ENCODE measurements at regions not wholly inside any gene's neighbourhood (a gene's known extent, or its start where the extent isn't known, plus 50 kb on each side); places are given as distances from the start of the nearest gene placed in this dataset.
"Not testable (repeated sequence)": the region's sequence is repeated elsewhere in the genome, so short reads cannot be mapped to it uniquely, and the experiment has no call there.

DNA sequence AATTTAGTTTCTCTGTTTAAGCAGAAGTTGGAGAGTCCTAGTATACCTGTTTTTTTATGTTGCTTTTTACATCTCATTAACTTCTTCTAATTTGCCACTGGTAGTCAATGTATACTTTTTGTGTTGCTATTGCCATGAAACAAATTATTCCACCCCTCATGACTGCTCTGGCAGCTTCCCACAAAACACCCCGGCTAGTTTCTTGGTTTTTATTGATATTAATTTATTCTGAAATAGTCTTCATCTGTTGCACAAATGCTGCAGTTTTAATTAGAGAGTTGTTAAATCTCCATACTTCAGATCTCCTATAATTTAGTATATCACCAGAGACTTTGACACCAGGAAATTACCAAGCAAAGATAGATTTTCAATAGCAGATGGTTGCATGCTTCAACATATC lies 1159.3 kb upstream of the PRR20A start:
- Histone ChIP-seq H3K9ac (ENCODE audit: low read length) (no peak overlapping the region), H2AFZ (ENCODE audit: low read depth, low read length) (no peak overlapping the region), H3K4me3 (ENCODE audit: low read length) (no peak overlapping the region), H4K20me1 (ENCODE audit: insufficient read depth) (no peaks in the 10 kb centered on the region), H3K9me2 (ENCODE audit: insufficient read depth, low read length) (no peaks in the 10 kb centered on the region), H3K27me3 (ENCODE audit: insufficient read depth, low read depth, low read length) (no peaks in the 10 kb centered on the region), H3K36me3 (ENCODE audit: insufficient read depth, low read length) (no peaks in the 10 kb centered on the region), H3K4me2 (ENCODE audit: low read length) (no peak overlapping the region), H3K9me3 (ENCODE audit: low read length) (no peaks in the 10 kb centered on the region), H3F3A (ENCODE audit: insufficient read depth, low read length, poor library complexity, severe bottlenecking) (no peaks in the 10 kb centered on the region), H3K79me2 (replicated peaks; ENCODE audit: insufficient read depth, low read length) (no peaks in the 10 kb centered on the region), H3K27ac (ENCODE audit: low read length) (no peak overlapping the region)
- no peak for TF ChIP-seq TAF1 (IDR thresholded peaks at IDR 0.05; ENCODE audit: low read depth)
- TF ChIP-seq MXI1 (conservative IDR thresholded peaks at IDR 0.05; ENCODE audit: poor library complexity, severe bottlenecking): no peak
- no peak for TF ChIP-seq POLR2AphosphoS5 (IDR thresholded peaks at IDR 0.05)
- no peak for TF ChIP-seq EP300 (conservative IDR thresholded peaks at IDR 0.05; ENCODE audit: poor library complexity, severe bottlenecking)
- TF ChIP-seq, protein P1, sequence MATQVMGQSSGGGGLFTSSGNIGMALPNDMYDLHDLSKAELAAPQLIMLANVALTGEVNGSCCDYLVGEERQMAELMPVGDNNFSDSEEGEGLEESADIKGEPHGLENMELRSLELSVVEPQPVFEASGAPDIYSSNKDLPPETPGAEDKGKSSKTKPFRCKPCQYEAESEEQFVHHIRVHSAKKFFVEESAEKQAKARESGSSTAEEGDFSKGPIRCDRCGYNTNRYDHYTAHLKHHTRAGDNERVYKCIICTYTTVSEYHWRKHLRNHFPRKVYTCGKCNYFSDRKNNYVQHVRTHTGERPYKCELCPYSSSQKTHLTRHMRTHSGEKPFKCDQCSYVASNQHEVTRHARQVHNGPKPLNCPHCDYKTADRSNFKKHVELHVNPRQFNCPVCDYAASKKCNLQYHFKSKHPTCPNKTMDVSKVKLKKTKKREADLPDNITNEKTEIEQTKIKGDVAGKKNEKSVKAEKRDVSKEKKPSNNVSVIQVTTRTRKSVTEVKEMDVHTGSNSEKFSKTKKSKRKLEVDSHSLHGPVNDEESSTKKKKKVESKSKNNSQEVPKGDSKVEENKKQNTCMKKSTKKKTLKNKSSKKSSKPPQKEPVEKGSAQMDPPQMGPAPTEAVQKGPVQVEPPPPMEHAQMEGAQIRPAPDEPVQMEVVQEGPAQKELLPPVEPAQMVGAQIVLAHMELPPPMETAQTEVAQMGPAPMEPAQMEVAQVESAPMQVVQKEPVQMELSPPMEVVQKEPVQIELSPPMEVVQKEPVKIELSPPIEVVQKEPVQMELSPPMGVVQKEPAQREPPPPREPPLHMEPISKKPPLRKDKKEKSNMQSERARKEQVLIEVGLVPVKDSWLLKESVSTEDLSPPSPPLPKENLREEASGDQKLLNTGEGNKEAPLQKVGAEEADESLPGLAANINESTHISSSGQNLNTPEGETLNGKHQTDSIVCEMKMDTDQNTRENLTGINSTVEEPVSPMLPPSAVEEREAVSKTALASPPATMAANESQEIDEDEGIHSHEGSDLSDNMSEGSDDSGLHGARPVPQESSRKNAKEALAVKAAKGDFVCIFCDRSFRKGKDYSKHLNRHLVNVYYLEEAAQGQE (IDR thresholded peaks at IDR 0.05; ENCODE audit: borderline replicate concordance): no peak
- TF ChIP-seq EZH2 (IDR thresholded peaks at IDR 0.05; ENCODE audit: borderline replicate concordance, insufficient read depth, low read length, poor library complexity, severe bottlenecking): no peak
- TF ChIP-seq SMC3 (conservative IDR thresholded peaks at IDR 0.05; ENCODE audit: poor library complexity): no peak
- TF ChIP-seq, protein P2, sequence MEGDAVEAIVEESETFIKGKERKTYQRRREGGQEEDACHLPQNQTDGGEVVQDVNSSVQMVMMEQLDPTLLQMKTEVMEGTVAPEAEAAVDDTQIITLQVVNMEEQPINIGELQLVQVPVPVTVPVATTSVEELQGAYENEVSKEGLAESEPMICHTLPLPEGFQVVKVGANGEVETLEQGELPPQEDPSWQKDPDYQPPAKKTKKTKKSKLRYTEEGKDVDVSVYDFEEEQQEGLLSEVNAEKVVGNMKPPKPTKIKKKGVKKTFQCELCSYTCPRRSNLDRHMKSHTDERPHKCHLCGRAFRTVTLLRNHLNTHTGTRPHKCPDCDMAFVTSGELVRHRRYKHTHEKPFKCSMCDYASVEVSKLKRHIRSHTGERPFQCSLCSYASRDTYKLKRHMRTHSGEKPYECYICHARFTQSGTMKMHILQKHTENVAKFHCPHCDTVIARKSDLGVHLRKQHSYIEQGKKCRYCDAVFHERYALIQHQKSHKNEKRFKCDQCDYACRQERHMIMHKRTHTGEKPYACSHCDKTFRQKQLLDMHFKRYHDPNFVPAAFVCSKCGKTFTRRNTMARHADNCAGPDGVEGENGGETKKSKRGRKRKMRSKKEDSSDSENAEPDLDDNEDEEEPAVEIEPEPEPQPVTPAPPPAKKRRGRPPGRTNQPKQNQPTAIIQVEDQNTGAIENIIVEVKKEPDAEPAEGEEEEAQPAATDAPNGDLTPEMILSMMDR (IDR thresholded peaks at IDR 0.05; ENCODE audit: poor library complexity, severe bottlenecking): no peak
- TF ChIP-seq RAD21 (conservative IDR thresholded peaks at IDR 0.05): no peak

DNA sequence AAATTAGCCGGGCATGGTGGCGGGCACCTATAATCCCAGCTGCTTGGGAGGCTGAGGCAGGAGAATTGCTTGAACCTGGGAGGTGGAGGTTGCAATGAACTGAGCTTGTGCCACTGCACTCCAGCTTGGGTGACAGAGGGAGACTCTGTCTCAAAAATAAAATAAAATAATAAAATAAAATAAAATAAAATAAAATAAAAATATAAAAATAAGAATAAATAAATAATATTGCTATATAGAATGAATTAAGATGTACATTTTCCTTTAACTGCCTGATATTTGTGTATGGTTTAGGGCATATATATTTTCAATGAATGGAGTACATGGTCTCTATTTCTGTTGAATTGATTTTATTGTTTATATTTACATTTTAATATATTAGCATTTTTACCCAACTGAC lies 1156.7 kb upstream of the PRR20A start:
- not testable (repeated sequence) for H3K9ac ChIP-seq (ENCODE audit: low read length); H3K4me3 ChIP-seq (ENCODE audit: low read length); H4K20me1 ChIP-seq (ENCODE audit: insufficient read depth); H2AFZ ChIP-seq (ENCODE audit: low read depth, low read length); H3K79me2 ChIP-seq (replicated peaks; ENCODE audit: insufficient read depth, low read length); H3K27ac ChIP-seq (ENCODE audit: low read length); H3K36me3 ChIP-seq (ENCODE audit: insufficient read depth, low read length); H3F3A ChIP-seq (ENCODE audit: insufficient read depth, low read length, poor library complexity, severe bottlenecking); H3K9me2 ChIP-seq (ENCODE audit: insufficient read depth, low read length); H3K27me3 ChIP-seq (ENCODE audit: insufficient read depth, low read depth, low read length); H3K9me3 ChIP-seq (ENCODE audit: low read length); H3K4me2 ChIP-seq (ENCODE audit: low read length)

DNA sequence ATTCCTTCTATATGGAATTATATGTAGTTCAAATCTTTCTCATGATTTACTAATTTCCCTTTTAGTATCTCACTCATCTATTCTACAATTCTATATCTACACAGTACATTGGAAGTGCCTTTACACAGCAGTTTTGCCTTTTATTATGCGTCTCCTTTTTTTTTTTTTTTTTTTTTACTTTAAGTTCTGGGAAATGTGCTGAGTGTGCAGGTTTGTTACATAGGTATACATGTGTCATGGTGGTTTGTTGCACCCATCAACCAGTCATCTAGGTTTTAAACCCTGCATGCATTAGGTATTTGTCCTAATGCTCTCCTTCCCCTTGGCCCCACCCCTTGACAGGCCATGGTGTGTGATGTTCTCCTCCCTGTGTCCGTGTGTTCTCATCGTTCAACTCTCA lies 1150.1 kb upstream of the PRR20A start:
- no peak for TF ChIP-seq EZH2 (IDR thresholded peaks at IDR 0.05; ENCODE audit: borderline replicate concordance, insufficient read depth, low read length, poor library complexity, severe bottlenecking)
- no peak for TF ChIP-seq EP300 (conservative IDR thresholded peaks at IDR 0.05; ENCODE audit: poor library complexity, severe bottlenecking)
- TF ChIP-seq, protein P1 (IDR thresholded peaks at IDR 0.05; ENCODE audit: borderline replicate concordance): no peak
- TF ChIP-seq RAD21 (conservative IDR thresholded peaks at IDR 0.05): no peak
- TF ChIP-seq POLR2AphosphoS5 (IDR thresholded peaks at IDR 0.05): no peak
- TF ChIP-seq SMC3 (conservative IDR thresholded peaks at IDR 0.05; ENCODE audit: poor library complexity): no peak
- no peak for TF ChIP-seq TAF1 (IDR thresholded peaks at IDR 0.05; ENCODE audit: low read depth)
- TF ChIP-seq, protein P2 (IDR thresholded peaks at IDR 0.05; ENCODE audit: poor library complexity, severe bottlenecking): no peak
- no peak for TF ChIP-seq MXI1 (conservative IDR thresholded peaks at IDR 0.05; ENCODE audit: poor library complexity, severe bottlenecking)
- Histone ChIP-seq H3K27ac (ENCODE audit: low read length) (no peak overlapping the region), H3K27me3 (ENCODE audit: insufficient read depth, low read depth, low read length) (no peaks in the 10 kb centered on the region), H4K20me1 (ENCODE audit: insufficient read depth) (no peaks in the 10 kb centered on the region), H3K9me2 (ENCODE audit: insufficient read depth, low read length) (no peaks in the 10 kb centered on the region), H3K9me3 (ENCODE audit: low read length) (no peaks in the 10 kb centered on the region), H2AFZ (ENCODE audit: low read depth, low read length) (no peak overlapping the region), H3K36me3 (ENCODE audit: insufficient read depth, low read length) (no peaks in the 10 kb centered on the region), H3K4me2 (ENCODE audit: low read length) (no peak overlapping the region), H3K9ac (ENCODE audit: low read length) (no peak overlapping the region), H3K4me3 (ENCODE audit: low read length) (no peak overlapping the region), H3F3A (ENCODE audit: insufficient read depth, low read length, poor library complexity, severe bottlenecking) (no peaks in the 10 kb centered on the region), H3K79me2 (replicated peaks; ENCODE audit: insufficient read depth, low read length) (no peaks in the 10 kb centered on the region)
